ENCODE measurements at regions not wholly inside any gene's neighbourhood (a gene's known extent, or its start where the extent isn't known, plus 50 kb on each side); places are given as distances from the start of the nearest gene placed in this dataset.

- no peaks in the 10 kb centered on the region for H3K9me3 ChIP-seq
- intact Hi-C loops (cut with DNase I, micrococcal nuclease), result no loop called here
- DNase-seq (no peak), ATAC-seq (no peak)
- H3K4me3 ChIP-seq, result no peak overlapping the region
- H3K4me1 ChIP-seq (ENCODE audit: low read depth), result no peaks in the 10 kb centered on the region
- TF ChIP-seq CTCF (IDR thresholded peaks at IDR 0.05), result no peak
- no peaks in the 10 kb centered on the region for H3K36me3 ChIP-seq (ENCODE audit: low read depth)
These were observed 303.5 kb upstream of the PDGFD start for GRCh38 chr11:104467404-104467803.

GRCh38 chr11:104465321-104465720, 301.4 kb upstream of the PDGFD start:
- Histone ChIP-seq H3K4me3 (no peak overlapping the region), H3K4me1 (ENCODE audit: low read depth) (no peaks in the 10 kb centered on the region), H3K9me3 (no peaks in the 10 kb centered on the region), H3K36me3 (ENCODE audit: low read depth) (no peaks in the 10 kb centered on the region)
- TF ChIP-seq CTCF (IDR thresholded peaks at IDR 0.05), result no peak
- intact Hi-C loops (cut with DNase I, micrococcal nuclease), result no loop called here
- ATAC-seq (no peak), DNase-seq (no peak)

DNA sequence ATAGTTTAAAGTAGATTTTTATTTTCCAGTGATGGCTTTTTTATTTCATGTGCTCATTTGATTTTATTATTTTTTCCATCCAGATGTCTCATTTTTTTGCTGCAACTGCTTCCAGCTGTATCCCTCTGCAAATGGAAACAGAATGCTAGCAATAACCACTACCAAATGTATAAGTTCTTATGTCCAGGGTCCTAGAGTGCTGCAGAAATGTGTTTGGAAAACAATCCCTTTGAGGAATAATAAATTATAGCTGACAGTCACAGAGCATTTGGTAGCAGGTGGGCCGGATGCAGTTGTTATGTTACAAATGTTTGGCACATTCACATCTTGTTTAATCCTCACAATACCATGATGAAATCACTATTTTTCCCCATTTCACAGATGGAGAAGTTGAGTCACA, 300.7 kb upstream of the PDGFD start:
- H3K9me3 ChIP-seq, result no peaks in the 10 kb centered on the region
- TF ChIP-seq CTCF (IDR thresholded peaks at IDR 0.05), result no peak
- H3K36me3 ChIP-seq (ENCODE audit: low read depth), result no peaks in the 10 kb centered on the region
- no peak overlapping the region for H3K4me3 ChIP-seq
- DNase-seq, result no peak
- intact Hi-C loops (cut with DNase I, micrococcal nuclease), result no loop called here
- no peak for ATAC-seq
- no peaks in the 10 kb centered on the region for H3K4me1 ChIP-seq (ENCODE audit: low read depth)

GRCh38 chr11:104462341-104462740, 298.4 kb upstream of the PDGFD start:
- Histone ChIP-seq H3K9me3 (no peaks in the 10 kb centered on the region), H3K36me3 (ENCODE audit: low read depth) (no peaks in the 10 kb centered on the region), H3K4me3 (no peak overlapping the region), H3K4me1 (ENCODE audit: low read depth) (no peaks in the 10 kb centered on the region)
- peak in 1 of 3 donors; percentile 15 for DNase-seq
- no peak for TF ChIP-seq CTCF (IDR thresholded peaks at IDR 0.05)
- intact Hi-C loops (cut with DNase I, micrococcal nuclease), result no loop called here
- ATAC-seq, result no peak

DNA sequence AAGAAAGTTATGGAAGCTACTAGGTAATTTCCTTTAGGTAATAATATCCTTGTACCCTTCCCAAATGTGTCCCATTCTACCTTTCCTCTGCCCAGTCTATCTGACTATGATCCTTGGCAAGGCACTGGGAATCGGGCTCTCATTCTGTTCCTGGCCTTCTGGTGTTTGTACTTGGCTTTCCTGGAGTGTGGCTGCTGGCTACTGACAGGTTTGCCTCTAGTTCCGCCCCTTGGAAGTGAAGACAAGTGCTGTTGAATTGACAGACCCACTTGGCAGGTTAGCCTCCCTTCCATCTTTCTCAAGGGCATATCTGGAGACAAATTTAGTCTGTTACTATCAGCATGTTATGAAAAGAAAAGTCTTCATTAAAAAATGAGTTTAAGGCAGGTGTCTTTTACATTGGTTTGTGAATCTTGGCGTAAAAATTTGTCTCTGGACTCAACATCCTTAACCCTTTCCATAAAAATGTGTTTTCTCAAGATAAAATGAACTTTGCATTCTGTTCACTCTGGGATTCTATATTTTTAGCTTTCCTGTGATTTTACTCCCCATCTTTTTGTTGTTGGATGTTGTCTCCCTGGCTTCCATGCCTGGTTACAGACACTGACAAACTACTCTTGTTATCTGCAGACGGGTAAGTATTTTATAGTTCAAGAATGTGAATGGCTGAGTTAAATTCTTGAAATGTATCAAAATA, 287.4 kb upstream of the PDGFD start:
- no peak for TF ChIP-seq CTCF (IDR thresholded peaks at IDR 0.05)
- ATAC-seq (no peak), DNase-seq (no peak)
- no peak overlapping the region for H3K4me3 ChIP-seq
- intact Hi-C loops (cut with DNase I, micrococcal nuclease), result no loop called here
- no peaks in the 10 kb centered on the region for H3K9me3 ChIP-seq
- H3K36me3 ChIP-seq (ENCODE audit: low read depth), result no peaks in the 10 kb centered on the region
- H3K4me1 ChIP-seq (ENCODE audit: low read depth), result no peaks in the 10 kb centered on the region

DNA sequence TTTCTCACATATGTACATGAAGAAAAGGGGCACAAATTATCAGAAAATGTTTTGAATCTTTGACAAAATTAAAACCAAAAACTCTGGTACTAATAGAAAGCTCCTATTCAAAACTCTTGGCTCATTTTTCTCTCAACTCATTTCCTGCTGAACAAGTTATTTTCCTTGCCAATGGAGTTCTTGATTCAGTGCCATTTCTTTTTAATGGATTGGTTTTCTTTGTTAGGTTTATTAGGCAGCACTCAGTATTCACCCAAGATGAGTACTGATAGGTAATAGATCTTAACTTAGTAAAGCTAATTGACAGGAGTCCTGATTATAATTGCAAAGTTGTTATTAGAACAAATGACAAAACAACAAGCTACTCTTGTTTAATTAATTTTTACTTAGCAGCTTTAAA, 279.4 kb upstream of the PDGFD start:
- H3K4me1 ChIP-seq (ENCODE audit: low read depth), result no peaks in the 10 kb centered on the region
- ATAC-seq (no peak), DNase-seq (no peak)
- no peaks in the 10 kb centered on the region for H3K36me3 ChIP-seq (ENCODE audit: low read depth)
- no peak for TF ChIP-seq CTCF (IDR thresholded peaks at IDR 0.05)
- intact Hi-C loops (cut with DNase I, micrococcal nuclease), result no loop called here
- no peaks in the 10 kb centered on the region for H3K9me3 ChIP-seq
- no peak overlapping the region for H3K4me3 ChIP-seq

All from mucosa of descending colon (tissue), 3 donors.